GM12878 (cell line): ENCODE measurements at regions not wholly inside any gene's neighbourhood (a gene's known extent, or its start where the extent isn't known, plus 50 kb on each side); places are given as distances from the start of the nearest gene placed in this dataset.

Experiments
- CEBPB ChIP-seq, 2 experiments: fragments of 150-350 bp in 1 of 2; IDR thresholded peaks; 2 replicates each; pipeline ENCODE4 v1.6.1; 2012 to 2014; ENCODE audit warnings: low read depth in 2 of 2, low read length in 2 of 2, borderline replicate concordance in 1 of 2, inconsistent platforms in 1 of 2
- CHD1 ChIP-seq: IDR thresholded peaks from 2 replicates; pipeline ENCODE4 v1.6.1; 2012; ENCODE audit warnings: low read depth, low read length, improper control_type of control experiment
- CREM ChIP-seq: IDR thresholded peaks from 2 replicates; pipeline ENCODE4 v1.6.1; 2014; ENCODE audit warnings: antibody characterized with exemption, low read depth
- EP300 ChIP-seq, 2 experiments: fragments of 150-350 bp in 1 of 2; IDR thresholded peaks; 2 replicates each; pipeline ENCODE4 v1.6.1; 2011 to 2012; ENCODE audit warnings: low read depth in 2 of 2, low read length in 2 of 2, borderline replicate concordance in 1 of 2, improper control_type of control experiment in 1 of 2, inconsistent platforms in 1 of 2; ENCODE audit not compliant: control insufficient read depth in 1 of 2
- NRF1 ChIP-seq: conservative IDR thresholded peaks from 2 replicates; pipeline ENCODE4 v1.6.1; 2011; ENCODE audit warnings: mild to moderate bottlenecking, low read depth, low read length, improper control_type of control experiment
- PAX5 ChIP-seq: IDR thresholded peaks from 2 replicates; pipeline ENCODE4 v1.6.1; 2011; ENCODE audit warnings: low read depth, low read length, borderline replicate concordance
- POLR2A ChIP-seq: IDR thresholded peaks from 2 replicates; pipeline ENCODE4 v1.6.1; 2011; ENCODE audit warnings: low read depth, mild to moderate bottlenecking, low read length
- SUPT20H ChIP-seq: IDR thresholded peaks from 2 replicates; pipeline ENCODE4 v1.6.1; 2011; ENCODE audit warnings: low read depth, mild to moderate bottlenecking, low read length, moderate library complexity, borderline replicate concordance; ENCODE audit not compliant: control insufficient read depth
- TBL1XR1 ChIP-seq: IDR thresholded peaks from 2 replicates; pipeline ENCODE4 v1.6.1; 2012; ENCODE audit warnings: low read depth, low read length, improper control_type of control experiment
- ZNF274 ChIP-seq: IDR thresholded peaks from one replicate; pipeline ENCODE4 v1.8.0; 2011; ENCODE audit not compliant: insufficient read length, insufficient read depth
- TF ChIP-seq, protein P1 (sequence below), 3 experiments: IDR thresholded peaks in 2 of 3; conservative IDR thresholded peaks in 1 of 3; 2 replicates each; pipeline ENCODE4 v1.5.1; 2011; ENCODE audit warnings: low read depth in 3 of 3, low read length in 3 of 3, mild to moderate bottlenecking in 3 of 3, control low read depth in 2 of 3, moderate library complexity in 2 of 3, inconsistent platforms in 1 of 3, mixed read lengths in 1 of 3; ENCODE audit not compliant: control insufficient read depth in 2 of 3, insufficient read depth in 1 of 3; ENCODE audit errors: extremely low read depth in 1 of 3
- TF ChIP-seq, protein P2 (sequence below): fragments of 450-650 bp; formaldehyde crosslinking; IDR thresholded peaks from 2 replicates; pipeline ENCODE4 v1.4.0; 2022; ENCODE audit warnings: mild to moderate bottlenecking, moderate library complexity

DNA sequence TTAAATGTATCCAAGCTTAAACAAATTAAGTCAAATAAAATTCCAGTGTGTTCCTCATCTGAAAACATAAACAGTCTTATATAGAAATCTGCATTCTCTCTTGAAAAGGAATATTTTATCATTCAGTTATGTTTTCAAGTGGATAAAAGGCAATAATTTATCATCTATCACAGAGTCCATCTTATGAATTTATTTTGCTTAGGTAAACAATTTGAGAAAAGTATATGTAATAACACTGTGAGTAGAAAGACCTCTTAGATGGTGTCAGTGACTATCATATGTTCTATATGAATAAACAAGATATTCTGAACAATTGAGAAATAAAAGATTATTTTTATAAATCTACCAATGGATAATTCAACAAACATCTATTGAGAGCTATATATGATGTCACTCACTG lies 397.6 kb upstream of the GJE1 start:
- TF ChIP-seq, protein P1, sequence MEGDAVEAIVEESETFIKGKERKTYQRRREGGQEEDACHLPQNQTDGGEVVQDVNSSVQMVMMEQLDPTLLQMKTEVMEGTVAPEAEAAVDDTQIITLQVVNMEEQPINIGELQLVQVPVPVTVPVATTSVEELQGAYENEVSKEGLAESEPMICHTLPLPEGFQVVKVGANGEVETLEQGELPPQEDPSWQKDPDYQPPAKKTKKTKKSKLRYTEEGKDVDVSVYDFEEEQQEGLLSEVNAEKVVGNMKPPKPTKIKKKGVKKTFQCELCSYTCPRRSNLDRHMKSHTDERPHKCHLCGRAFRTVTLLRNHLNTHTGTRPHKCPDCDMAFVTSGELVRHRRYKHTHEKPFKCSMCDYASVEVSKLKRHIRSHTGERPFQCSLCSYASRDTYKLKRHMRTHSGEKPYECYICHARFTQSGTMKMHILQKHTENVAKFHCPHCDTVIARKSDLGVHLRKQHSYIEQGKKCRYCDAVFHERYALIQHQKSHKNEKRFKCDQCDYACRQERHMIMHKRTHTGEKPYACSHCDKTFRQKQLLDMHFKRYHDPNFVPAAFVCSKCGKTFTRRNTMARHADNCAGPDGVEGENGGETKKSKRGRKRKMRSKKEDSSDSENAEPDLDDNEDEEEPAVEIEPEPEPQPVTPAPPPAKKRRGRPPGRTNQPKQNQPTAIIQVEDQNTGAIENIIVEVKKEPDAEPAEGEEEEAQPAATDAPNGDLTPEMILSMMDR (IDR thresholded peaks at IDR 0.05 in 2 of 3, conservative IDR thresholded peaks at IDR 0.05 in 1 of 3; ENCODE audit: control insufficient read depth in 2 of 3, extremely low read depth in 1 of 3, insufficient read depth in 1 of 3, low read depth in 3 of 3, low read length in 3 of 3): no peak
- TF ChIP-seq CEBPB (IDR thresholded peaks at IDR 0.05; ENCODE audit: borderline replicate concordance in 1 of 2, low read depth in 2 of 2, low read length in 2 of 2) (no peak), NRF1 (no peak), POLR2A (no peak), CHD1 (no peak), TBL1XR1 (no peak), EP300 (IDR thresholded peaks at IDR 0.05; ENCODE audit: borderline replicate concordance in 1 of 2, control insufficient read depth in 1 of 2, low read depth in 2 of 2, low read length in 2 of 2) (no peak), CREM (no peak), SUPT20H (no peak), PAX5 (no peak), ZNF274 (no peak)
- TF ChIP-seq, protein P2, sequence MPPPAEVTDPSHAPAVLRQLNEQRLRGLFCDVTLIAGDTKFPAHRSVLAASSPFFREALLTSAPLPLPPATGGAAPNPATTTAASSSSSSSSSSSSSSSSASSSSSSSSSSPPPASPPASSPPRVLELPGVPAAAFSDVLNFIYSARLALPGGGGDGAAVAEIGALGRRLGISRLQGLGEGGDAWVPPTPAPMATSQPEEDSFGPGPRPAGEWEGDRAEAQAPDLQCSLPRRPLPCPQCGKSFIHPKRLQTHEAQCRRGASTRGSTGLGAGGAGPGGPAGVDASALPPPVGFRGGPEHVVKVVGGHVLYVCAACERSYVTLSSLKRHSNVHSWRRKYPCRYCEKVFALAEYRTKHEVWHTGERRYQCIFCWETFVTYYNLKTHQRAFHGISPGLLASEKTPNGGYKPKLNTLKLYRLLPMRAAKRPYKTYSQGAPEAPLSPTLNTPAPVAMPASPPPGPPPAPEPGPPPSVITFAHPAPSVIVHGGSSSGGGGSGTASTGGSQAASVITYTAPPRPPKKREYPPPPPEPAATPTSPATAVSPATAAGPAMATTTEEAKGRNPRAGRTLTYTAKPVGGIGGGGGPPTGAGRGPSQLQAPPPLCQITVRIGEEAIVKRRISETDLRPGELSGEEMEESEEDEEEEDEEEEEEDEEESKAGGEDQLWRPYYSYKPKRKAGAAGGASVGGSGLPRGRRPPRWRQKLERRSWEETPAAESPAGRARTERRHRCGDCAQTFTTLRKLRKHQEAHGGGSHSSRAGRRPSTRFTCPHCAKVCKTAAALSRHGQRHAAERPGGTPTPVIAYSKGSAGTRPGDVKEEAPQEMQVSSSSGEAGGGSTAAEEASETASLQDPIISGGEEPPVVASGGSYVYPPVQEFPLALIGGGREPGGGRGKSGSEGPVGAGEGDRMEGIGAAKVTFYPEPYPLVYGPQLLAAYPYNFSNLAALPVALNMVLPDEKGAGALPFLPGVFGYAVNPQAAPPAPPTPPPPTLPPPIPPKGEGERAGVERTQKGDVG (CRISPR knock-in tag): no peak
